SK-N-SH treated with all-trans-retinoic acid at 6 μM for 48 hours (cell line): ENCODE measurements at regions not wholly inside any gene's neighbourhood (a gene's known extent, or its start where the extent isn't known, plus 50 kb on each side); places are given as distances from the start of the nearest gene placed in this dataset.

Experiments
- ATAC-seq: fragments of 200-7000 bp; cut with Tn5 transposase; 3 replicates; pipeline ENCODE4 v1.9.1; 2020; ENCODE audit warnings: mild to moderate bottlenecking, moderate library complexity
- ARNTL ChIP-seq: fragments of 450-650 bp; formaldehyde crosslinking; IDR thresholded peaks from 2 replicates; pipeline ENCODE4 v1.5.0; 2020; ENCODE audit warnings: low read depth, mild to moderate bottlenecking, moderate library complexity, borderline replicate concordance
- CREB5 ChIP-seq: fragments of 250-450 bp; sonication (Bioruptor Pico); IDR thresholded peaks from 2 replicates; pipeline ENCODE4 v1.5.1; 2020; ENCODE audit warnings: low read depth, mild to moderate bottlenecking, moderate library complexity
- CSDC2 ChIP-seq: fragments of 250-450 bp; sonication (Bioruptor Pico); IDR thresholded peaks from 2 replicates; pipeline ENCODE4 v1.5.0; 2020; ENCODE audit warnings: mild to moderate bottlenecking, moderate library complexity
- GLIS3 ChIP-seq: fragments of 250-450 bp; sonication (Bioruptor Pico); IDR thresholded peaks from 2 replicates; pipeline ENCODE4 v1.5.0; 2020; ENCODE audit warnings: mild to moderate bottlenecking, moderate library complexity
- ISL1 ChIP-seq: fragments of 250-450 bp; sonication (Bioruptor Pico); IDR thresholded peaks from 2 replicates; pipeline ENCODE4 v2.1.2; 2022; ENCODE audit warnings: mild to moderate bottlenecking, moderate library complexity
- OSR1 ChIP-seq: fragments of 250-450 bp; sonication (Bioruptor Pico); IDR thresholded peaks from 2 replicates; pipeline ENCODE4 v1.8.0; 2022; ENCODE audit warnings: moderate library complexity, mild to moderate bottlenecking, inconsistent platforms
- PATZ1 ChIP-seq: fragments of 250-450 bp; sonication (Bioruptor Pico); IDR thresholded peaks from 2 replicates; pipeline ENCODE4 v1.8.0; 2020; ENCODE audit warnings: mild to moderate bottlenecking, moderate library complexity, borderline replicate concordance
- PPARA ChIP-seq: fragments of 250-450 bp; sonication (Bioruptor Pico); IDR thresholded peaks from 2 replicates; pipeline ENCODE4 v1.5.0; 2020; ENCODE audit warnings: mild to moderate bottlenecking, borderline replicate concordance
- RARB ChIP-seq: fragments of 250-450 bp; sonication (Bioruptor Pico); IDR thresholded peaks from 2 replicates; pipeline ENCODE4 v1.8.0; 2021; ENCODE audit warnings: mild to moderate bottlenecking, moderate library complexity
- SNAI2 ChIP-seq: fragments of 250-450 bp; sonication (Bioruptor Pico); IDR thresholded peaks from 2 replicates; pipeline ENCODE4 v1.5.0; 2020; ENCODE audit warnings: mild to moderate bottlenecking, moderate library complexity
- TCF4 ChIP-seq: fragments of 250-450 bp; sonication (Bioruptor Pico); IDR thresholded peaks from 2 replicates; pipeline ENCODE4 v1.8.0; 2021; ENCODE audit warnings: mild to moderate bottlenecking, moderate library complexity, borderline replicate concordance
- ZC3H10 ChIP-seq: fragments of 250-450 bp; sonication (Bioruptor Pico); IDR thresholded peaks from 2 replicates; pipeline ENCODE4 v1.5.1; 2021; ENCODE audit warnings: mild to moderate bottlenecking, moderate library complexity
- ZFP3 ChIP-seq: fragments of 250-450 bp; sonication (Bioruptor Pico); IDR thresholded peaks from 2 replicates; pipeline ENCODE4 v1.5.0; 2020; ENCODE audit warnings: mild to moderate bottlenecking, moderate library complexity
- ZFP30 ChIP-seq: fragments of 450-650 bp; formaldehyde crosslinking; IDR thresholded peaks from 2 replicates; pipeline ENCODE4 v1.5.0; 2022; ENCODE audit warnings: mild to moderate bottlenecking, moderate library complexity
- ZNF565 ChIP-seq: fragments of 450-650 bp; formaldehyde crosslinking; conservative IDR thresholded peaks from 2 replicates; pipeline ENCODE4 v1.5.0; 2020; ENCODE audit warnings: low read depth, mild to moderate bottlenecking, moderate library complexity
- ZNF70 ChIP-seq: fragments of 450-650 bp; formaldehyde crosslinking; IDR thresholded peaks from 2 replicates; pipeline ENCODE4 v1.5.0; 2020; ENCODE audit warnings: mild to moderate bottlenecking, moderate library complexity
- ZNF8 ChIP-seq: fragments of 450-650 bp; formaldehyde crosslinking; IDR thresholded peaks from 2 replicates; pipeline ENCODE4 v1.5.0; 2020; ENCODE audit warnings: mild to moderate bottlenecking, moderate library complexity
- TF ChIP-seq, protein P1 (sequence below): fragments of 250-450 bp; sonication (Bioruptor Pico); IDR thresholded peaks from 2 replicates; pipeline ENCODE4 v1.5.1; 2021; ENCODE audit warnings: mild to moderate bottlenecking, moderate library complexity
- TF ChIP-seq, protein P2 (sequence below): fragments of 250-450 bp; sonication (Bioruptor Pico); IDR thresholded peaks from 2 replicates; pipeline ENCODE4 v1.5.0; 2020; ENCODE audit warnings: mild to moderate bottlenecking, moderate library complexity
- TF ChIP-seq, protein P3 (sequence below): fragments of 250-450 bp; sonication (Bioruptor Pico); IDR thresholded peaks from 2 replicates; pipeline ENCODE4 v1.8.0; 2021; ENCODE audit warnings: low read depth, mild to moderate bottlenecking, moderate library complexity, borderline replicate concordance

GRCh38 chr4:43373201-43373600 is 480.7 kb downstream of the GRXCR1 start:
- no peak for ATAC-seq

GRCh38 chr4:43374216-43374751 is 481.8 kb downstream of the GRXCR1 start:
- ATAC-seq = no peak
- no peak for TF ChIP-seq OSR1
- no peak for TF ChIP-seq RARB (CRISPR knock-in tag)
- TF ChIP-seq, protein P1, sequence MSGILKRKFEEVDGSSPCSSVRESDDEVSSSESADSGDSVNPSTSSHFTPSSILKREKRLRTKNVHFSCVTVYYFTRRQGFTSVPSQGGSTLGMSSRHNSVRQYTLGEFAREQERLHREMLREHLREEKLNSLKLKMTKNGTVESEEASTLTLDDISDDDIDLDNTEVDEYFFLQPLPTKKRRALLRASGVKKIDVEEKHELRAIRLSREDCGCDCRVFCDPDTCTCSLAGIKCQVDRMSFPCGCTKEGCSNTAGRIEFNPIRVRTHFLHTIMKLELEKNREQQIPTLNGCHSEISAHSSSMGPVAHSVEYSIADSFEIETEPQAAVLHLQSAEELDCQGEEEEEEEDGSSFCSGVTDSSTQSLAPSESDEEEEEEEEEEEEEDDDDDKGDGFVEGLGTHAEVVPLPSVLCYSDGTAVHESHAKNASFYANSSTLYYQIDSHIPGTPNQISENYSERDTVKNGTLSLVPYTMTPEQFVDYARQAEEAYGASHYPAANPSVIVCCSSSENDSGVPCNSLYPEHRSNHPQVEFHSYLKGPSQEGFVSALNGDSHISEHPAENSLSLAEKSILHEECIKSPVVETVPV = no peak
- no peak for TF ChIP-seq ZFP30 (CRISPR knock-in tag)
- no peak for TF ChIP-seq SNAI2 (CRISPR knock-in tag)
- TF ChIP-seq, protein P2, sequence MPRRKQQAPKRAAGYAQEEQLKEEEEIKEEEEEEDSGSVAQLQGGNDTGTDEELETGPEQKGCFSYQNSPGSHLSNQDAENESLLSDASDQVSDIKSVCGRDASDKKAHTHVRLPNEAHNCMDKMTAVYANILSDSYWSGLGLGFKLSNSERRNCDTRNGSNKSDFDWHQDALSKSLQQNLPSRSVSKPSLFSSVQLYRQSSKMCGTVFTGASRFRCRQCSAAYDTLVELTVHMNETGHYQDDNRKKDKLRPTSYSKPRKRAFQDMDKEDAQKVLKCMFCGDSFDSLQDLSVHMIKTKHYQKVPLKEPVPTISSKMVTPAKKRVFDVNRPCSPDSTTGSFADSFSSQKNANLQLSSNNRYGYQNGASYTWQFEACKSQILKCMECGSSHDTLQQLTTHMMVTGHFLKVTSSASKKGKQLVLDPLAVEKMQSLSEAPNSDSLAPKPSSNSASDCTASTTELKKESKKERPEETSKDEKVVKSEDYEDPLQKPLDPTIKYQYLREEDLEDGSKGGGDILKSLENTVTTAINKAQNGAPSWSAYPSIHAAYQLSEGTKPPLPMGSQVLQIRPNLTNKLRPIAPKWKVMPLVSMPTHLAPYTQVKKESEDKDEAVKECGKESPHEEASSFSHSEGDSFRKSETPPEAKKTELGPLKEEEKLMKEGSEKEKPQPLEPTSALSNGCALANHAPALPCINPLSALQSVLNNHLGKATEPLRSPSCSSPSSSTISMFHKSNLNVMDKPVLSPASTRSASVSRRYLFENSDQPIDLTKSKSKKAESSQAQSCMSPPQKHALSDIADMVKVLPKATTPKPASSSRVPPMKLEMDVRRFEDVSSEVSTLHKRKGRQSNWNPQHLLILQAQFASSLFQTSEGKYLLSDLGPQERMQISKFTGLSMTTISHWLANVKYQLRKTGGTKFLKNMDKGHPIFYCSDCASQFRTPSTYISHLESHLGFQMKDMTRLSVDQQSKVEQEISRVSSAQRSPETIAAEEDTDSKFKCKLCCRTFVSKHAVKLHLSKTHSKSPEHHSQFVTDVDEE (CRISPR knock-in tag) = no peak
- no peak for TF ChIP-seq ZC3H10
- TF ChIP-seq ZNF70 (CRISPR knock-in tag) = no peak
- TF ChIP-seq ZNF565 = no peak
- TF ChIP-seq ARNTL = no peak
- no peak for TF ChIP-seq ZNF8 (CRISPR knock-in tag)

More at GRCh38 chr4:43373201-43373600, 480.7 kb downstream of the GRXCR1 start:
- TF ChIP-seq, protein P2 (CRISPR knock-in tag) = no peak
- TF ChIP-seq, protein P3, sequence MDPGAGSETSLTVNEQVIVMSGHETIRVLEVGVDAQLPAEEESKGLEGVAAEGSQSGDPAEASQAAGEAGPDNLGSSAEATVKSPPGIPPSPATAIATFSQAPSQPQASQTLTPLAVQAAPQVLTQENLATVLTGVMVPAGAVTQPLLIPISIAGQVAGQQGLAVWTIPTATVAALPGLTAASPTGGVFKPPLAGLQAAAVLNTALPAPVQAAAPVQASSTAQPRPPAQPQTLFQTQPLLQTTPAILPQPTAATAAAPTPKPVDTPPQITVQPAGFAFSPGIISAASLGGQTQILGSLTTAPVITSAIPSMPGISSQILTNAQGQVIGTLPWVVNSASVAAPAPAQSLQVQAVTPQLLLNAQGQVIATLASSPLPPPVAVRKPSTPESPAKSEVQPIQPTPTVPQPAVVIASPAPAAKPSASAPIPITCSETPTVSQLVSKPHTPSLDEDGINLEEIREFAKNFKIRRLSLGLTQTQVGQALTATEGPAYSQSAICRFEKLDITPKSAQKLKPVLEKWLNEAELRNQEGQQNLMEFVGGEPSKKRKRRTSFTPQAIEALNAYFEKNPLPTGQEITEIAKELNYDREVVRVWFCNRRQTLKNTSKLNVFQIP (CRISPR knock-in tag) = no peak
- TF ChIP-seq ZNF565 (no peak), CSDC2 (CRISPR knock-in tag) (no peak), RARB (CRISPR knock-in tag) (no peak), PATZ1 (CRISPR knock-in tag) (no peak), PPARA (CRISPR knock-in tag) (no peak), ISL1 (CRISPR knock-in tag) (no peak), OSR1 (no peak), ARNTL (no peak), GLIS3 (CRISPR knock-in tag) (no peak), ZFP3 (CRISPR knock-in tag) (no peak), SNAI2 (CRISPR knock-in tag) (no peak), CREB5 (CRISPR knock-in tag) (no peak), TCF4 (CRISPR knock-in tag) (no peak), ZNF8 (CRISPR knock-in tag) (no peak), ZFP30 (CRISPR knock-in tag) (no peak)
- TF ChIP-seq, protein P1 = no peak
- TF ChIP-seq, all 23 proteins: peak for 0
